GM12865 (cell line): ENCODE measurements at regions not wholly inside any gene's neighbourhood (a gene's known extent, or its start where the extent isn't known, plus 50 kb on each side); places are given as distances from the start of the nearest gene placed in this dataset.

Experiments
- DNase-seq: peaks from one replicate; pipeline ENCODE4 v3.0.0; 2010; ENCODE audit warnings: low read depth
- H3K4me3 ChIP-seq: 2 replicates; pipeline ENCODE4 v1.5.1; 2011; ENCODE audit warnings: mild to moderate bottlenecking, low read depth, low read length, control low read depth
- TF ChIP-seq, protein P1 (sequence below): IDR thresholded peaks from 2 replicates; pipeline ENCODE4 v1.5.1; 2011; ENCODE audit warnings: low read length, control low read depth, low read depth, inconsistent platforms; ENCODE audit not compliant: insufficient read depth; ENCODE audit errors: missing control alignments

DNA sequence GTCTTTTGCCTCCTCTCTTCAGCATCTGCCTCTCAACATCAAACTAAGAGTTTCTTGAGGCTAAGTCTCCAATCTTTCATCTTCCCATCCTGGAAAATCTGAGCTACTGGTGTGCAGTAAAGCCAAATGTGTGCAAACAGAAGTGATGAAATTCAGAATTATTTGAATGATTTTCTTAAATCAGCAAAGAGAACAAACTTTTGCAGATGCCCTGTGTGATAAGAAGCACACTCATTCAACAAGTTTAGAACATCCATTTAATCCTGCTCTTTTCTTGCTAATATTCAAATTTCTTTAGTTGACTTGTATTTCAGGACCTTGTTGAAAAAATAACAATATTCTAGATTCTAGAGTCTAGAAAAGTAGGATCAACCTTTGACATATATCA, 1374.9 kb upstream of the CELF4 start:
- no peak for DNase-seq
- TF ChIP-seq, protein P1, sequence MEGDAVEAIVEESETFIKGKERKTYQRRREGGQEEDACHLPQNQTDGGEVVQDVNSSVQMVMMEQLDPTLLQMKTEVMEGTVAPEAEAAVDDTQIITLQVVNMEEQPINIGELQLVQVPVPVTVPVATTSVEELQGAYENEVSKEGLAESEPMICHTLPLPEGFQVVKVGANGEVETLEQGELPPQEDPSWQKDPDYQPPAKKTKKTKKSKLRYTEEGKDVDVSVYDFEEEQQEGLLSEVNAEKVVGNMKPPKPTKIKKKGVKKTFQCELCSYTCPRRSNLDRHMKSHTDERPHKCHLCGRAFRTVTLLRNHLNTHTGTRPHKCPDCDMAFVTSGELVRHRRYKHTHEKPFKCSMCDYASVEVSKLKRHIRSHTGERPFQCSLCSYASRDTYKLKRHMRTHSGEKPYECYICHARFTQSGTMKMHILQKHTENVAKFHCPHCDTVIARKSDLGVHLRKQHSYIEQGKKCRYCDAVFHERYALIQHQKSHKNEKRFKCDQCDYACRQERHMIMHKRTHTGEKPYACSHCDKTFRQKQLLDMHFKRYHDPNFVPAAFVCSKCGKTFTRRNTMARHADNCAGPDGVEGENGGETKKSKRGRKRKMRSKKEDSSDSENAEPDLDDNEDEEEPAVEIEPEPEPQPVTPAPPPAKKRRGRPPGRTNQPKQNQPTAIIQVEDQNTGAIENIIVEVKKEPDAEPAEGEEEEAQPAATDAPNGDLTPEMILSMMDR, result no peak
- no peak overlapping the region for H3K4me3 ChIP-seq

DNA sequence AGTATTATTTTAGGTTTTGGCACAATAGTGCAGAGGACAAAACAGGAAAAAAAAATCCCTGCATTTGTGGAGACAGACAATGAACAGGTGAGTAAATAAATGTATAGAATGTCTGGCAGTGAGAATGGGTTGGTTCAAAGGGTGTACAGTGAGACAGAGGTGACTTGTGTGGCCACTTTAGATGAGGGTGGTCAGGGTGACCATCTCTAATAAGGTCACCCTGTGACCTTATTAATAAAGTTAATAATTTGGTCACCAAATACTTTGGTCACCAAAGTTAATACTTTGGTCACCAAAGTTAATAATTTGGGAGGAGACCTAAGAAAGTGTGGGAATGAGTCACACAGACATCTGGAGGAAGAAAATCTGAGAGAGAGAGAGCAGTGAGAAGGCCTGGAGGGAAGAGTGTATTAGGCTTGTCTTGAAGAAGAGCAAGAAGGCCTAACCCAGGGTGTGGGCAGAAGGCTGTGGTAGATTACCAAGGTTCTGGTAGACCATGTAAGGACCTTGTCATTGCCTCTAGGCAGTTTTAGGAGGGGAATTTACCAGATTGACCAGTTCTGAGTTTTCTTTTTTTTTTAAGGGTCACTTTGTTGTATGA, 1368.4 kb upstream of the CELF4 start:
- TF ChIP-seq, protein P1, result no peak

GRCh38 chr18:38933322-38933721, 1367.7 kb upstream of the CELF4 start:
- no peak for DNase-seq
- H3K4me3 ChIP-seq, result no peak overlapping the region
- TF ChIP-seq, protein P1, result no peak

More for the DNA sequence above, 1368.4 kb upstream of the CELF4 start:
- DNase-seq, result peak; percentile 9
- H3K4me3 ChIP-seq, result no peak overlapping the region

GRCh38 chr18:38932752-38933151, 1367.2 kb upstream of the CELF4 start:
- DNase-seq, result peak; percentile 26
- no peak overlapping the region for H3K4me3 ChIP-seq
- TF ChIP-seq, protein P1, result no peak

- no peak overlapping the region for H3K4me3 ChIP-seq
- no peak for DNase-seq
- TF ChIP-seq, protein P1, result no peak
Measured at GRCh38 chr18:38931754-38932050, 1366.1 kb upstream of the CELF4 start.

- H3K4me3 ChIP-seq, result no peak overlapping the region
- TF ChIP-seq, protein P1, result no peak
- no peak for DNase-seq
Measured at GRCh38 chr18:38930881-38931753, 1365.5 kb upstream of the CELF4 start.

- no peak overlapping the region for H3K4me3 ChIP-seq
- no peak for DNase-seq
- TF ChIP-seq, protein P1, result no peak
Measured at GRCh38 chr18:38923540-38923939, 1357.9 kb upstream of the CELF4 start.
